ENCODE measurements at regions not wholly inside any gene's neighbourhood (a gene's known extent, or its start where the extent isn't known, plus 50 kb on each side); places are given as distances from the start of the nearest gene placed in this dataset.

GRCh38 chr7:88681682-88682081 is 77.8 kb upstream of the ZNF804B start (continued):
- TF ChIP-seq, protein P1, sequence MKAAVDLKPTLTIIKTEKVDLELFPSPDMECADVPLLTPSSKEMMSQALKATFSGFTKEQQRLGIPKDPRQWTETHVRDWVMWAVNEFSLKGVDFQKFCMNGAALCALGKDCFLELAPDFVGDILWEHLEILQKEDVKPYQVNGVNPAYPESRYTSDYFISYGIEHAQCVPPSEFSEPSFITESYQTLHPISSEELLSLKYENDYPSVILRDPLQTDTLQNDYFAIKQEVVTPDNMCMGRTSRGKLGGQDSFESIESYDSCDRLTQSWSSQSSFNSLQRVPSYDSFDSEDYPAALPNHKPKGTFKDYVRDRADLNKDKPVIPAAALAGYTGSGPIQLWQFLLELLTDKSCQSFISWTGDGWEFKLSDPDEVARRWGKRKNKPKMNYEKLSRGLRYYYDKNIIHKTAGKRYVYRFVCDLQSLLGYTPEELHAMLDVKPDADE (IDR thresholded peaks at IDR 0.05), result no peak
- TF ChIP-seq NANOG (IDR thresholded peaks at IDR 0.05; ENCODE audit: borderline replicate concordance) (no peak), POLR2AphosphoS5 (IDR thresholded peaks at IDR 0.05; ENCODE audit: low read depth) (no peak), JUNB (IDR thresholded peaks at IDR 0.05; ENCODE audit: unreplicated experiment) (no peak), EZH2phosphoT487 (IDR thresholded peaks at IDR 0.05; ENCODE audit: unreplicated experiment) (no peak), REST (IDR thresholded peaks at IDR 0.05; ENCODE audit: unreplicated experiment) (no peak), EZH2 (IDR thresholded peaks at IDR 0.05; ENCODE audit: low read depth, unreplicated experiment) (no peak), CREB1 (CRISPR knock-in tag; IDR thresholded peaks at IDR 0.05; ENCODE audit: low read depth) (no peak), ZNF114 (CRISPR knock-in tag; IDR thresholded peaks at IDR 0.05) (no peak), STAT1 (IDR thresholded peaks at IDR 0.05; ENCODE audit: unreplicated experiment) (no peak)
- TF ChIP-seq, protein P2, sequence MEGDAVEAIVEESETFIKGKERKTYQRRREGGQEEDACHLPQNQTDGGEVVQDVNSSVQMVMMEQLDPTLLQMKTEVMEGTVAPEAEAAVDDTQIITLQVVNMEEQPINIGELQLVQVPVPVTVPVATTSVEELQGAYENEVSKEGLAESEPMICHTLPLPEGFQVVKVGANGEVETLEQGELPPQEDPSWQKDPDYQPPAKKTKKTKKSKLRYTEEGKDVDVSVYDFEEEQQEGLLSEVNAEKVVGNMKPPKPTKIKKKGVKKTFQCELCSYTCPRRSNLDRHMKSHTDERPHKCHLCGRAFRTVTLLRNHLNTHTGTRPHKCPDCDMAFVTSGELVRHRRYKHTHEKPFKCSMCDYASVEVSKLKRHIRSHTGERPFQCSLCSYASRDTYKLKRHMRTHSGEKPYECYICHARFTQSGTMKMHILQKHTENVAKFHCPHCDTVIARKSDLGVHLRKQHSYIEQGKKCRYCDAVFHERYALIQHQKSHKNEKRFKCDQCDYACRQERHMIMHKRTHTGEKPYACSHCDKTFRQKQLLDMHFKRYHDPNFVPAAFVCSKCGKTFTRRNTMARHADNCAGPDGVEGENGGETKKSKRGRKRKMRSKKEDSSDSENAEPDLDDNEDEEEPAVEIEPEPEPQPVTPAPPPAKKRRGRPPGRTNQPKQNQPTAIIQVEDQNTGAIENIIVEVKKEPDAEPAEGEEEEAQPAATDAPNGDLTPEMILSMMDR (conservative IDR thresholded peaks at IDR 0.05; ENCODE audit: low read depth in 2 of 2), result no peak

DNA sequence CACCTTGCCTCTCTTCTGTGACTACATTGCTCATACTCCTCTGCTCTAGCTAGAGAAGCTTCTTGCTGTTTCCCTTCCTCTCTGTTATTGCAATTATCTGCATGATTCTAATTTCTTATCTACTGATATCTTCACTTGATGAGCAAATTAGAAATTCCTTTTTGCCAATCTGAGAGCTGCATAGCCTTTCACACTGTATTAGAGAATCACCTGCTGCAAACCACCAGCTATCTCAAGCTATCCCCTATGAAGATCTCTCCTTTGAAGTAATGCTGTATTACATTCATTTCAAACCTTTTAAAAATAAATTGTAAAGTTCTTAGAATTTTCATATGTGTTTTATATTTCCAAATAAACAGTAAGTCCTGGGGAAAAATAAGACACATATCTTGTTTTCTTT is 89.0 kb upstream of the ZNF804B start:
- Mint-ChIP-seq H3K36me3 (ENCODE audit: low read depth) (no peaks in the 10 kb centered on the region; the same call in 2 of the 3 replicates), H3K4me3 (no peak overlapping the region), H3K27me3 (ENCODE audit: insufficient read depth, low read depth, poor library complexity) (no peaks in the 10 kb centered on the region), H3K4me1 (peaks cover 23% of the 10 kb centered on the region), H3K9me3 (no peaks in the 10 kb centered on the region), H3K27ac (no peak overlapping the region)
- Histone ChIP-seq H4K20me1 (replicated peaks; ENCODE audit: insufficient read depth) (no peaks in the 10 kb centered on the region), H2AFZ (peak overlapping the region; percentile 14; the same call in 1 of the 2 replicates), H3K9me2 (ENCODE audit: insufficient read depth) (0 out of 2 replicates have a peak, but pooled peaks cover 9% of the 10 kb centered on the region), H3F3A (replicated peaks; ENCODE audit: low read depth) (no peaks in the 10 kb centered on the region), H3K27ac (ENCODE audit: low read depth) (no peak overlapping the region), H3K4me1 (ENCODE audit: insufficient read depth) (peaks cover 20% of the 10 kb centered on the region), H3K4me2 (no peak overlapping the region), H3K27me3 (ENCODE audit: insufficient read depth) (no peaks in the 10 kb centered on the region), H3K36me3 (ENCODE audit: insufficient read depth) (no peaks in the 10 kb centered on the region), H3K4me3 (no peak overlapping the region), H3K79me2 (replicated peaks; ENCODE audit: insufficient read depth) (no peaks in the 10 kb centered on the region)
- ATAC-seq, result no peak
- no peak for DNase-seq (ENCODE audit: low spot score)
- TF ChIP-seq EZH2 (IDR thresholded peaks at IDR 0.05; ENCODE audit: low read depth, unreplicated experiment) (no peak), EZH2phosphoT487 (IDR thresholded peaks at IDR 0.05; ENCODE audit: unreplicated experiment) (no peak), STAT1 (IDR thresholded peaks at IDR 0.05; ENCODE audit: unreplicated experiment) (no peak), POLR2AphosphoS5 (IDR thresholded peaks at IDR 0.05; ENCODE audit: low read depth) (no peak), REST (IDR thresholded peaks at IDR 0.05; ENCODE audit: unreplicated experiment) (no peak), ZNF331 (CRISPR knock-in tag; IDR thresholded peaks at IDR 0.05; ENCODE audit: low read depth) (no peak), JUNB (IDR thresholded peaks at IDR 0.05; ENCODE audit: unreplicated experiment) (no peak), NANOG (IDR thresholded peaks at IDR 0.05; ENCODE audit: borderline replicate concordance) (no peak), ZNF114 (CRISPR knock-in tag; IDR thresholded peaks at IDR 0.05) (no peak), CREB1 (CRISPR knock-in tag; IDR thresholded peaks at IDR 0.05; ENCODE audit: low read depth) (no peak)
- TF ChIP-seq, protein P2 (conservative IDR thresholded peaks at IDR 0.05; ENCODE audit: low read depth in 2 of 2), result no peak
- TF ChIP-seq, protein P1 (IDR thresholded peaks at IDR 0.05), result no peak
